HEK293 (cell line): ENCODE measurements at regions not wholly inside any gene's neighbourhood (a gene's known extent, or its start where the extent isn't known, plus 50 kb on each side); places are given as distances from the start of the nearest gene placed in this dataset.
"Not testable (repeated sequence)": the region's sequence is repeated elsewhere in the genome, so short reads cannot be mapped to it uniquely, and the experiment has no call there.

Experiments
- CTCF ChIA-PET: fragments of 350-600 bp; formaldehyde crosslinking; extraction: SDS; loops from one replicate; lab custom pipeline; 2021; ENCODE audit warnings: antibody characterized with exemption; lab: Yijun Ruan, JAX
- POLR2A ChIA-PET: fragments of 300-600 bp; formaldehyde crosslinking; extraction: SDS; loops from one replicate; lab custom pipeline; 2020; ENCODE audit warnings: antibody characterized with exemption, inconsistent platforms; lab: Yijun Ruan, JAX
- H3K27ac ChIP-seq: fragments of 200-500 bp; sonication (Bioruptor generic); 2 replicates; pipeline ENCODE4 v1.5.1; 2014; ENCODE audit warnings: low read depth, low read length, control low read depth, inconsistent platforms; ENCODE audit errors: extremely low read depth
- H3K36me3 ChIP-seq, 2 experiments: fragments of 200-500 bp in 1 of 2; sonication (Bioruptor generic) in 1 of 2; 1 replicate in 1 of 2; 2 replicates in 1 of 2; pipeline ENCODE4 v1.5.1; 2014 to 2017; ENCODE audit warnings: inconsistent platforms in 2 of 2, low read length in 2 of 2; ENCODE audit not compliant: control insufficient read depth in 2 of 2, insufficient read depth in 1 of 2
- H3K4me1 ChIP-seq: fragments of 200-500 bp; sonication (Bioruptor generic); 2 replicates; pipeline ENCODE4 v1.5.1; 2014; ENCODE audit warnings: mild to moderate bottlenecking, low read length, inconsistent platforms; ENCODE audit not compliant: control insufficient read depth, insufficient read depth
- H3K4me3 ChIP-seq: 2 replicates; pipeline ENCODE4 v1.5.1; 2011; ENCODE audit warnings: low read depth, mild to moderate bottlenecking, control low read depth, low read length, moderate library complexity
- H3K9me3 ChIP-seq: fragments of 200-500 bp; sonication (Bioruptor generic); 2 replicates; pipeline ENCODE4 v1.5.1; 2014; ENCODE audit warnings: low read depth, low read length, inconsistent platforms; ENCODE audit not compliant: control insufficient read depth, insufficient read depth
- BCL11A ChIP-seq: fragments of 450-650 bp; formaldehyde crosslinking; IDR thresholded peaks from 2 replicates; pipeline ENCODE4 v1.5.1; 2016; ENCODE audit warnings: low read depth, missing biosample characterization, missing genetic modification characterization
- SCRT2 ChIP-seq: fragments of 450-650 bp; formaldehyde crosslinking; IDR thresholded peaks from 2 replicates; pipeline ENCODE4 v1.5.1; 2016; ENCODE audit warnings: missing biosample characterization, missing genetic modification characterization
- ZBTB21 ChIP-seq: fragments of 450-650 bp; formaldehyde crosslinking; IDR thresholded peaks from 2 replicates; pipeline ENCODE4 v1.5.1; 2017; ENCODE audit warnings: missing biosample characterization, missing genetic modification characterization
- ZNF112 ChIP-seq: fragments of 450-650 bp; formaldehyde crosslinking; IDR thresholded peaks from 2 replicates; pipeline ENCODE4 v1.5.0; 2017; ENCODE audit warnings: missing biosample characterization, missing genetic modification characterization
- ZNF155 ChIP-seq: fragments of 450-650 bp; formaldehyde crosslinking; IDR thresholded peaks from 2 replicates; pipeline ENCODE4 v1.5.1; 2016; ENCODE audit warnings: missing biosample characterization, missing genetic modification characterization
- ZNF175 ChIP-seq: fragments of 450-650 bp; formaldehyde crosslinking; IDR thresholded peaks from 2 replicates; pipeline ENCODE4 v1.5.1; 2016; ENCODE audit warnings: missing biosample characterization, missing genetic modification characterization
- ZNF184 ChIP-seq: fragments of 450-650 bp; IDR thresholded peaks from 2 replicates; pipeline ENCODE4 v1.5.1; 2018; ENCODE audit warnings: missing biosample characterization, mild to moderate bottlenecking, missing genetic modification characterization
- ZNF214 ChIP-seq: fragments of 450-650 bp; formaldehyde crosslinking; IDR thresholded peaks from 2 replicates; pipeline ENCODE4 v1.5.1; 2017; ENCODE audit warnings: missing biosample characterization, mild to moderate bottlenecking, missing genetic modification characterization, borderline replicate concordance
- ZNF302 ChIP-seq: fragments of 450-650 bp; formaldehyde crosslinking; IDR thresholded peaks from 2 replicates; pipeline ENCODE4 v1.5.1; 2016; ENCODE audit warnings: missing biosample characterization, missing genetic modification characterization, low read depth
- ZNF366 ChIP-seq: fragments of 450-650 bp; formaldehyde crosslinking; conservative IDR thresholded peaks from 2 replicates; pipeline ENCODE4 v1.5.1; 2016; ENCODE audit warnings: missing biosample characterization, missing genetic modification characterization
- ZNF394 ChIP-seq: fragments of 450-650 bp; formaldehyde crosslinking; IDR thresholded peaks from 2 replicates; pipeline ENCODE4 v1.5.1; 2016; ENCODE audit warnings: missing biosample characterization, missing genetic modification characterization, mild to moderate bottlenecking, moderate library complexity, borderline replicate concordance
- ZNF529 ChIP-seq: fragments of 450-650 bp; formaldehyde crosslinking; IDR thresholded peaks from 2 replicates; pipeline ENCODE4 v1.5.1; 2017; ENCODE audit warnings: missing genetic modification characterization, missing biosample characterization; ENCODE audit not compliant: insufficient replicate concordance
- ZNF555 ChIP-seq: fragments of 450-650 bp; formaldehyde crosslinking; conservative IDR thresholded peaks from 2 replicates; pipeline ENCODE4 v1.5.1; 2017; ENCODE audit warnings: missing biosample characterization, mild to moderate bottlenecking, missing genetic modification characterization, inconsistent platforms
- ZNF658 ChIP-seq: fragments of 450-650 bp; formaldehyde crosslinking; IDR thresholded peaks from 2 replicates; pipeline ENCODE4; 2016; ENCODE audit warnings: missing biosample characterization, missing genetic modification characterization
- ZNF747 ChIP-seq: fragments of 450-650 bp; formaldehyde crosslinking; IDR thresholded peaks from 2 replicates; pipeline ENCODE4 v1.5.1; 2016; ENCODE audit warnings: missing biosample characterization, missing genetic modification characterization
- ZNF791 ChIP-seq: fragments of 450-650 bp; formaldehyde crosslinking; IDR thresholded peaks from 2 replicates; pipeline ENCODE4 v1.5.1; 2016; ENCODE audit warnings: missing biosample characterization, missing genetic modification characterization
- TF ChIP-seq, protein P1 (sequence below): fragments of 450-650 bp; formaldehyde crosslinking; IDR thresholded peaks from 2 replicates; pipeline ENCODE4 v1.5.1; 2016; ENCODE audit warnings: missing biosample characterization, missing genetic modification characterization
- TF ChIP-seq, protein P2 (sequence below): fragments of 450-650 bp; formaldehyde crosslinking; IDR thresholded peaks from 2 replicates; pipeline ENCODE4 v1.5.1; 2016; ENCODE audit warnings: missing biosample characterization, missing genetic modification characterization
- TF ChIP-seq, protein P3 (sequence below): sonication (generic); formaldehyde crosslinking; IDR thresholded peaks from 2 replicates; pipeline ENCODE4 v1.8.1; 2022; ENCODE audit warnings: mild to moderate bottlenecking, moderate library complexity, missing genetic modification reagents
- TF ChIP-seq, protein P4 (sequence below): fragments of 450-650 bp; formaldehyde crosslinking; IDR thresholded peaks from 2 replicates; pipeline ENCODE4 v1.5.1; 2016; ENCODE audit warnings: missing biosample characterization, missing genetic modification characterization
- TF ChIP-seq, protein P5 (sequence below): fragments of 450-650 bp; formaldehyde crosslinking; IDR thresholded peaks from 2 replicates; pipeline ENCODE4 v1.5.1; 2016; ENCODE audit warnings: missing biosample characterization, missing genetic modification characterization, low read depth

DNA sequence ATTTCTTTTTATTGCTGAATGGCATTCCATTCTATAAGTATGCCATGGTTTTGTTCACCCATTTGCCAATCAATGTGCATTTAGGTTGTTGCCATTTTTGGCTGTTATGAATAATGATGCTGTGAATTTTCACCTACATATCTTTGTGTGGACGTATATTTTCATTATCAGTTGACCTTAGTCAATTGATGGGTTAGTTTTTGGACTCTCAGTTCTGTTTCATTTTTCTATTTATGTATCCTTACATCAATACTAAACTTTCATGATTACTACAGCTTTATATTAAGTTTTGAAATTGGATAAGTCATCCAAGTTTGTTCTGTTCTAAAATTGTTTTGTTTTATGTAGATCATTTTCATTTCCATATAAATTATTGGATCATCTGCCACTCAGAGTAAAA lies 261.9 kb upstream of the CNR1 start:
- Histone ChIP-seq H3K36me3 (no peaks in the 10 kb centered on the region), H3K27ac (no peak overlapping the region), H3K4me1 (no peaks in the 10 kb centered on the region), H3K4me3 (no peak overlapping the region), H3K9me3 (no peaks in the 10 kb centered on the region)
- TF ChIP-seq ZNF394 (no peak), ZNF555 (tag by site-specific recombination) (no peak), ZNF214 (no peak), ZBTB21 (tag by site-specific recombination) (no peak)
- TF ChIP-seq, protein P1, sequence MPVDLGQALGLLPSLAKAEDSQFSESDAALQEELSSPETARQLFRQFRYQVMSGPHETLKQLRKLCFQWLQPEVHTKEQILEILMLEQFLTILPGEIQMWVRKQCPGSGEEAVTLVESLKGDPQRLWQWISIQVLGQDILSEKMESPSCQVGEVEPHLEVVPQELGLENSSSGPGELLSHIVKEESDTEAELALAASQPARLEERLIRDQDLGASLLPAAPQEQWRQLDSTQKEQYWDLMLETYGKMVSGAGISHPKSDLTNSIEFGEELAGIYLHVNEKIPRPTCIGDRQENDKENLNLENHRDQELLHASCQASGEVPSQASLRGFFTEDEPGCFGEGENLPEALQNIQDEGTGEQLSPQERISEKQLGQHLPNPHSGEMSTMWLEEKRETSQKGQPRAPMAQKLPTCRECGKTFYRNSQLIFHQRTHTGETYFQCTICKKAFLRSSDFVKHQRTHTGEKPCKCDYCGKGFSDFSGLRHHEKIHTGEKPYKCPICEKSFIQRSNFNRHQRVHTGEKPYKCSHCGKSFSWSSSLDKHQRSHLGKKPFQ (tag by site-specific recombination) = no peak
- TF ChIP-seq, protein P2, sequence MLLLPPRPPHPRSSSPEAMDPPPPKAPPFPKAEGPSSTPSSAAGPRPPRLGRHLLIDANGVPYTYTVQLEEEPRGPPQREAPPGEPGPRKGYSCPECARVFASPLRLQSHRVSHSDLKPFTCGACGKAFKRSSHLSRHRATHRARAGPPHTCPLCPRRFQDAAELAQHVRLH = no peak
- ChIA-PET CTCF (no interaction called here), POLR2A (no interaction called here)

DNA sequence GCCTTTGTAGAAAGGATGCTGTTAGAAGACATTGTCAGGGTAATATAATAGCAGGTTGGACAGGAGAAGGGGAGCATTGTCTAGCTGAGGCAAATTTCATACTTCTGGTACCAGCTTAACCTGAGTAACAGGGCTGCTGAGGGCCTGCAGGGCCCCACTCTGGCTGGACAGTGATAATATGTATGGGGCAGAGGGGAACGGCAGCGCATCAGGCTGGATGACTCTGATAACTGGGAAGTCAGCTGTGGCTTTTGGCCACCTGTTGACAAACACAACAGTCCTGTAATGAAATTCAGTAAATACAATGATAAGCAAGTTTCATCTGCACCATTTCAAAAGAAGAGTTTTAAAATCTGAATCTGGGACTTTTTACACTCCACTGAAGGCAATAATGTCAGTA lies 259.9 kb upstream of the CNR1 start:
- Histone ChIP-seq H3K9me3 (no peaks in the 10 kb centered on the region), H3K4me1 (no peaks in the 10 kb centered on the region), H3K36me3 (no peaks in the 10 kb centered on the region), H3K27ac (no peak overlapping the region), H3K4me3 (no peak overlapping the region)
- TF ChIP-seq SCRT2 (tag by site-specific recombination) (peak; percentile 65; the same call in 1 of the 2 replicates), ZNF791 (tag by site-specific recombination) (no peak)
- ChIA-PET CTCF (no interaction called here), POLR2A (no interaction called here)

DNA sequence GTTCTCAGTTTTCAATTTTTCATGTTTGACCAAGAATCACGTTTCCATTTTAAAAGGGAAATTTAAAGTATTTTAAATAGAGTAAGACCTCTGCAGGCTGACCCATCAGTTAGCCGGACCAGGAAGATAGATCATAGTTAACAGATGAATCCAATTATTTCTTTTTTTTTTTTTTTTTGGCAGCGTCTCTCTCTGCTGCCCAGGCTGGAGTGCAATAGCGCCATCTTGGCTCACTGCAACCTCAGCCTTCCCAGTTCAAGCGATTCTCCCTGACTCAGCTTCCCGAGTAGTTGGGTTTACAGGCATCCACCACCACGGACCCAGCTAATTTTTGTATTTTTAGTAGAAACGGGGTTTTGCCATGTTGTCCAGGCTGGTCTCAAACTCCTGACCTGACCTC lies 256.7 kb upstream of the CNR1 start:
- H3K36me3 ChIP-seq = no peaks in the 10 kb centered on the region
- ChIA-PET POLR2A (no interaction called here), CTCF (no interaction called here)
- H3K9me3 ChIP-seq = no peaks in the 10 kb centered on the region
- no peak overlapping the region for H3K4me3 ChIP-seq
- H3K4me1 ChIP-seq = no peaks in the 10 kb centered on the region
- TF ChIP-seq ZNF747 (no peak), BCL11A (tag by site-specific recombination) (no peak), ZNF175 (no peak), ZNF155 (tag by site-specific recombination) (no peak), ZNF658 (tag by site-specific recombination) (no peak), ZNF302 (tag by site-specific recombination) (no peak), ZNF184 (no peak), ZNF112 (tag by site-specific recombination) (no peak), ZNF529 (tag by site-specific recombination) (no peak), ZNF366 (no peak)
- TF ChIP-seq, protein P3, sequence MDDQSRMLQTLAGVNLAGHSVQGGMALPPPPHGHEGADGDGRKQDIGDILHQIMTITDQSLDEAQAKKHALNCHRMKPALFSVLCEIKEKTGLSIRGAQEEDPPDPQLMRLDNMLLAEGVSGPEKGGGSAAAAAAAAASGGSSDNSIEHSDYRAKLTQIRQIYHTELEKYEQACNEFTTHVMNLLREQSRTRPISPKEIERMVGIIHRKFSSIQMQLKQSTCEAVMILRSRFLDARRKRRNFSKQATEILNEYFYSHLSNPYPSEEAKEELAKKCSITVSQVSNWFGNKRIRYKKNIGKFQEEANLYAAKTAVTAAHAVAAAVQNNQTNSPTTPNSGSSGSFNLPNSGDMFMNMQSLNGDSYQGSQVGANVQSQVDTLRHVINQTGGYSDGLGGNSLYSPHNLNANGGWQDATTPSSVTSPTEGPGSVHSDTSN = no peak
- TF ChIP-seq, protein P1 (tag by site-specific recombination) = no peak
- TF ChIP-seq, protein P4, sequence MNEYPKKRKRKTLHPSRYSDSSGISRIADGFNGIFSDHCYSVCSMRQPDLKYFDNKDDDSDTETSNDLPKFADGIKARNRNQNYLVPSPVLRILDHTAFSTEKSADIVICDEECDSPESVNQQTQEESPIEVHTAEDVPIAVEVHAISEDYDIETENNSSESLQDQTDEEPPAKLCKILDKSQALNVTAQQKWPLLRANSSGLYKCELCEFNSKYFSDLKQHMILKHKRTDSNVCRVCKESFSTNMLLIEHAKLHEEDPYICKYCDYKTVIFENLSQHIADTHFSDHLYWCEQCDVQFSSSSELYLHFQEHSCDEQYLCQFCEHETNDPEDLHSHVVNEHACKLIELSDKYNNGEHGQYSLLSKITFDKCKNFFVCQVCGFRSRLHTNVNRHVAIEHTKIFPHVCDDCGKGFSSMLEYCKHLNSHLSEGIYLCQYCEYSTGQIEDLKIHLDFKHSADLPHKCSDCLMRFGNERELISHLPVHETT (tag by site-specific recombination) = no peak
- TF ChIP-seq, protein P5, sequence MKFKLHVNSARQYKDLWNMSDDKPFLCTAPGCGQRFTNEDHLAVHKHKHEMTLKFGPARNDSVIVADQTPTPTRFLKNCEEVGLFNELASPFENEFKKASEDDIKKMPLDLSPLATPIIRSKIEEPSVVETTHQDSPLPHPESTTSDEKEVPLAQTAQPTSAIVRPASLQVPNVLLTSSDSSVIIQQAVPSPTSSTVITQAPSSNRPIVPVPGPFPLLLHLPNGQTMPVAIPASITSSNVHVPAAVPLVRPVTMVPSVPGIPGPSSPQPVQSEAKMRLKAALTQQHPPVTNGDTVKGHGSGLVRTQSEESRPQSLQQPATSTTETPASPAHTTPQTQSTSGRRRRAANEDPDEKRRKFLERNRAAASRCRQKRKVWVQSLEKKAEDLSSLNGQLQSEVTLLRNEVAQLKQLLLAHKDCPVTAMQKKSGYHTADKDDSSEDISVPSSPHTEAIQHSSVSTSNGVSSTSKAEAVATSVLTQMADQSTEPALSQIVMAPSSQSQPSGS (tag by site-specific recombination) = no peak
- no peak overlapping the region for H3K27ac ChIP-seq

DNA sequence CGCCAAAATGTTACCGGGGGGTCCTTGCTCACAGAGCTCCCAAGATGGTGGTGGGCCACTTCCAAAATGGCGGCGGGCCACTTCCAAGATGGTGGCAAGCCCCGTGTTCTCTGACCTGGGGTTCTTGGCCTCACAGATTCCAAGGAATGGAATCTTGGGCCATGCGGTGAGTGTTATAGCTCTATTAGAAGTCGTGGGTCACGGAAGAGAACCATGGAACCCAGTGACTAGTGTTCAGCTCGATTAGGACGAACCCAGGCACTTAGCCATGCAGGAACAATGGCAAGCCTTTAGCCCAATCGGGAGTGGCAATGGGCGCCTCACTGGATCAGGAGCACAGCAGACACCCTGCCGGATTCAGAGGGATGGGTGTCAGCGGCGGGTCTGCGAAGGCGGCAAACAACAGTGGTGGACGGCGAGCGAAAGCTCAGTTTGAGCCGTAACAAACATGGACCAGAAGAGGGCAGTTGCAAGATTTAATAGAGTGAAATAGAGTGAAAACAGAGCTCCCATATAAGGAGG lies 254.9 kb upstream of the CNR1 start:
- H3K36me3 ChIP-seq, H3K9me3 ChIP-seq, H3K4me3 ChIP-seq, POLR2A ChIA-PET, H3K27ac ChIP-seq, H3K4me1 ChIP-seq: not testable (repeated sequence)
- CTCF ChIA-PET = interaction anchor here (0.6 to 0.7 kb wide), 2 partner anchors 123 to 233 kb away, joined by 3 read pairs; no protein-coding TSS in a partner anchor
